ENCODE measurements at regions not wholly inside any gene's neighbourhood (a gene's known extent, or its start where the extent isn't known, plus 50 kb on each side); places are given as distances from the start of the nearest gene placed in this dataset.

DNA sequence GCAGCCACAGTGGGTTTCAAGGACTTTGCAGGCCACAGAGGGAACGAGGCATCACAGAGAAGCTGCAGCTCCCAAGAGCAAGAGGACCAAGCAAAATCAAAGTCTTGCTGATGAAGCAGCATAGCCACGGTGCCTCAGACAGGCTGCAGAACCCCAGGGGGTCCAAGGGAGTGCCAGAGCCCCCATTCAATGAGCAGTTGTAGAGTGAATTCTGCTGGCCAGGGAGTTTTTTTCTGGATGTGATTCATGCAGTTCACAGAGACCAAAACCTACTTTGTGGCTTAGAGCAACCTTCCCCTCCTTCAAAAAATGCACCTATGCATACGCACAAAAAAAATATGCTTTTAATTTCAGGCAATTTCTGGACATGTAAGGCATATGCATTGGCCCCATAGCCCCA, 409.0 kb downstream of the VPS13C start:
- Mint-ChIP-seq H3K4me1 (no peaks in the 10 kb centered on the region), H3K27ac (no peak overlapping the region), H3K9me3 (no peaks in the 10 kb centered on the region), H3K27me3 (ENCODE audit: low read depth) (peaks cover 30% of the 10 kb centered on the region), H3K4me3 (no peak overlapping the region), H3K36me3 (no peaks in the 10 kb centered on the region)
- TF ChIP-seq, protein P1, sequence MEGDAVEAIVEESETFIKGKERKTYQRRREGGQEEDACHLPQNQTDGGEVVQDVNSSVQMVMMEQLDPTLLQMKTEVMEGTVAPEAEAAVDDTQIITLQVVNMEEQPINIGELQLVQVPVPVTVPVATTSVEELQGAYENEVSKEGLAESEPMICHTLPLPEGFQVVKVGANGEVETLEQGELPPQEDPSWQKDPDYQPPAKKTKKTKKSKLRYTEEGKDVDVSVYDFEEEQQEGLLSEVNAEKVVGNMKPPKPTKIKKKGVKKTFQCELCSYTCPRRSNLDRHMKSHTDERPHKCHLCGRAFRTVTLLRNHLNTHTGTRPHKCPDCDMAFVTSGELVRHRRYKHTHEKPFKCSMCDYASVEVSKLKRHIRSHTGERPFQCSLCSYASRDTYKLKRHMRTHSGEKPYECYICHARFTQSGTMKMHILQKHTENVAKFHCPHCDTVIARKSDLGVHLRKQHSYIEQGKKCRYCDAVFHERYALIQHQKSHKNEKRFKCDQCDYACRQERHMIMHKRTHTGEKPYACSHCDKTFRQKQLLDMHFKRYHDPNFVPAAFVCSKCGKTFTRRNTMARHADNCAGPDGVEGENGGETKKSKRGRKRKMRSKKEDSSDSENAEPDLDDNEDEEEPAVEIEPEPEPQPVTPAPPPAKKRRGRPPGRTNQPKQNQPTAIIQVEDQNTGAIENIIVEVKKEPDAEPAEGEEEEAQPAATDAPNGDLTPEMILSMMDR (IDR thresholded peaks at IDR 0.05; ENCODE audit: unreplicated experiment): no peak
- DNase-seq (ENCODE audit: low spot score in 2 of 2, unreplicated experiment in 2 of 2): no peak

DNA sequence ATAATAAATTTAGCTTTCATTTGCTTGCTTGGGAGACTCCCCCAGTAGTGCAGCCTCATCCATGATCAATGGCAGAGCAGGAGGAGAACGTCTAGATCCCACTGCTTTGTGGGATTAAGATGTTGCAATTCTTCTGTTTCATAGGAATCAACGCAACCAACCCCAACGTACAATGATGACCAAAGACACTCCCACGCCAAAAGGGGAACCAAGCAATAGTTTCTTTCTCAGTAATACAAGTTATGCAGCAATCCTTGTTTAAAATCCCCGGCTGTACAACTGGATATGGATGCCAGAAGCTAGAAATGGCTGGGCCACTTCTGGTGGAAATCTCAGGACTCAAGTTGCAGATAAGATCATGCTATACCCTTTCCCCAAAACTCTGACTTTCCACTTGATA, 411.2 kb downstream of the VPS13C start:
- Mint-ChIP-seq H3K4me3 (no peak overlapping the region), H3K27me3 (ENCODE audit: low read depth) (peaks cover 35% of the 10 kb centered on the region)
- no peak for DNase-seq (ENCODE audit: low spot score in 2 of 2, unreplicated experiment in 2 of 2)

DNA sequence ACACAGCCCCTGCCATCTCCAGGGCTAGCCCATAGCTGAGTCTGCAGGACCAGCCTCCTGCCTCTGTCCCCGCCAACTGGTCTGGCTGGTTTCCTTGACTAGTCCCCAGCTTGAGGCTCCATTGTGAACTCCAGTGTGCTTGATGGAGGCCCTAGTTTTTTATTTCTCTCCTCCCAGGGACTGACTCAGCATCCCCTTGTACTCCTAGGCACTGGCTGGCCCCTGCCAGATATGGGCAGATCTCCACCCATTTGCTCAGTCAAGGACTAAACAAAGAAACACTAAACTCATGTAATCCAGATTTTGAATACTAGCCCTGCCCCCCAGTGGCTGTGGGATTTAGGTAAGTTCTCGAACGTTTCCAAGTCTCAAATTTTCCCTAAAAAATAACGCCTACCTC, 415.4 kb upstream of the RORA start:
- Mint-ChIP-seq H3K27ac (no peak overlapping the region), H3K9me3 (no peaks in the 10 kb centered on the region), H3K27me3 (ENCODE audit: low read depth) (peaks cover 33% of the 10 kb centered on the region), H3K4me3 (no peak overlapping the region), H3K4me1 (peaks cover 6% of the 10 kb centered on the region), H3K36me3 (no peaks in the 10 kb centered on the region)
- no peak for DNase-seq (ENCODE audit: low spot score in 2 of 2, unreplicated experiment in 2 of 2)
- TF ChIP-seq, protein P1 (IDR thresholded peaks at IDR 0.05; ENCODE audit: unreplicated experiment): no peak

More for the DNA sequence above, 411.2 kb downstream of the VPS13C start:
- Mint-ChIP-seq H3K4me1 (peaks cover 6% of the 10 kb centered on the region), H3K9me3 (no peaks in the 10 kb centered on the region), H3K36me3 (no peaks in the 10 kb centered on the region), H3K27ac (no peak overlapping the region)
- TF ChIP-seq, protein P1 (IDR thresholded peaks at IDR 0.05; ENCODE audit: unreplicated experiment): no peak

DNA sequence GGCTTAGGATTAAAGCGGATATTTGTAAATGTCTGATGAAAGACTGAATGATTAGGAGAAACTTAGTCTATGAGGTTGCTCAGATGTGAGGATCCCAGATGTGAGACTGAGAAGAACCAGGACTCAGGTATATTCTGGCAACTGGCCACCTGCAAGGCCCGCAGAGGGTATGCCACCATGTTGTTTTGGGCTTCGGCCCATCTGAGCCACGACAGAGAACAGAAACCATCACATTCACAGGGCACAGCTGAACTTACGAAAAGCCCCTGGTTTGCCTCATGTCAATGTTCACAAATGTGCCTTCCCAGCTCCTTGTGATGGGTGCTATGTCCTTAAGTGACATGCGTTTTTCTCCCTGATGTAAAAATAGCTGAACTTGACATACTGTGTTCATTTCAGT, 412.5 kb upstream of the RORA start:
- Mint-ChIP-seq H3K4me1 (peaks cover 6% of the 10 kb centered on the region), H3K27me3 (ENCODE audit: low read depth) (peaks cover 13% of the 10 kb centered on the region), H3K4me3 (no peak overlapping the region), H3K27ac (no peak overlapping the region), H3K9me3 (no peaks in the 10 kb centered on the region), H3K36me3 (no peaks in the 10 kb centered on the region)
- no peak for DNase-seq (ENCODE audit: low spot score in 2 of 2, unreplicated experiment in 2 of 2)
- TF ChIP-seq, protein P1 (IDR thresholded peaks at IDR 0.05; ENCODE audit: unreplicated experiment): no peak

DNA sequence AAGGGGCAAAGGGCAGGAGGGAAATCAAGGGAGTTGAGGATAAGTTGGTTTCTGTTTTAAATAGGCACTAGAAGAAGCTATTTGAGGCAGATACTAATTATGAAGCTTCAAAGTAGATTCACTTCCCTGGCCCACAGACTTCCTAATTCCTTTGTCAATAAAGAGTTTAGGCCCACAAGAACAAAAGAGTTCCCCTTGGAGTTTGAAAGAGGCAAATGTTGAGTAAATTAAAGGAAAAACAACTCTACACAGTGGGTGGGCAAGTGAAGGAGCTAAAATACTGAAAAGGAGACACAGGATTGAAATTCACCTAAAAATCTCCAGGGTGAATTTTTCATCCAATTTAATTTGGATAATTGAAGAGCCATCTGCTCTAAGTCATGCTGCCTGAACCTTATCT, 411.7 kb upstream of the RORA start:
- no peak for DNase-seq (ENCODE audit: low spot score in 2 of 2, unreplicated experiment in 2 of 2)
- TF ChIP-seq, protein P1 (IDR thresholded peaks at IDR 0.05; ENCODE audit: unreplicated experiment): no peak
- Mint-ChIP-seq H3K27me3 (ENCODE audit: low read depth) (peaks cover 9% of the 10 kb centered on the region), H3K27ac (no peak overlapping the region), H3K9me3 (no peaks in the 10 kb centered on the region), H3K4me3 (no peak overlapping the region), H3K4me1 (peaks cover 6% of the 10 kb centered on the region), H3K36me3 (no peaks in the 10 kb centered on the region)

DNA sequence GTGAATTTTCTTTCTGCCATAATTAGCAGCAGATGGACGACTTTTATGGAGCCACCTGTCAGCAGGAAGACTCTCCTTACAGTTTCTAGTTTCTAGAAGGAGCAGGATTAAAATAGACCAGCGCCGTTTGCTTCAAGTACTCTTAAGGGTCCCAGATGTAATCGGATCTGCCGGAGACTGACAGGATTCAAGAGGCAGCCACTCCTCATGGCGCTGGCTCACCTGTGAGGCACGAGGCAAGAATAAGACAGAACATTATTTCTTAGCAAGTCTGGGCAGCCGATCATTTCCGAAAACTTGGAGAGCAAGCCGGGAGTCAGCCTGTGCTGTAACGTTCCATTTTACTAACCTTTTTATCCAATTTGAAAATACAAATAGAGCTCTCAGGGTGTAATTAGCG, 410.4 kb upstream of the RORA start:
- Mint-ChIP-seq H3K4me1 (peaks cover 5% of the 10 kb centered on the region), H3K27ac (no peak overlapping the region), H3K27me3 (ENCODE audit: low read depth) (peaks cover 9% of the 10 kb centered on the region), H3K4me3 (no peak overlapping the region), H3K36me3 (no peaks in the 10 kb centered on the region), H3K9me3 (no peaks in the 10 kb centered on the region)
- TF ChIP-seq, protein P1 (IDR thresholded peaks at IDR 0.05; ENCODE audit: unreplicated experiment): no peak
- DNase-seq (ENCODE audit: low spot score in 2 of 2, unreplicated experiment in 2 of 2): no peak

Measured in mesothelial cell of epicardium (in vitro differentiated cells).